Tibial nerve (tissue), 4 donors: ENCODE measurements at regions not wholly inside any gene's neighbourhood (a gene's known extent, or its start where the extent isn't known, plus 50 kb on each side); places are given as distances from the start of the nearest gene placed in this dataset.
"Not testable (repeated sequence)": the region's sequence is repeated elsewhere in the genome, so short reads cannot be mapped to it uniquely, and the experiment has no call there.

Experiments
- DNase-seq, 2 donors: peaks; one replicate each; pipeline ENCODE4 v3.0.0-alpha.2; 2019; ENCODE audit warnings: low spot score in 2 of 2
- H3K27ac ChIP-seq, 4 donors: fragments of 200-600 bp; sonication (generic) in 3 of 4; one replicate each; pipeline ENCODE4 v1.5.1; 2017 to 2019; ENCODE audit warnings: mild to moderate bottlenecking in 1 of 4
- H3K27me3 ChIP-seq, 2 donors: fragments of 200-600 bp; sonication (generic) in 1 of 2; one replicate each; pipeline versions ENCODE4 v1.5.1 to v1.6.0; 2017 to 2019
- H3K36me3 ChIP-seq, 3 donors: fragments of 200-600 bp; sonication (generic); one replicate each; pipeline ENCODE4 v1.5.1; 2018 to 2019
- H3K4me1 ChIP-seq, 4 donors: fragments of 200-600 bp; sonication (generic) in 3 of 4; one replicate each; pipeline ENCODE4 v1.5.1; 2017 to 2019
- H3K4me3 ChIP-seq, 4 donors: fragments of 200-600 bp; sonication (generic) in 3 of 4; one replicate each; pipeline ENCODE4 v1.5.1; 2017 to 2019; ENCODE audit warnings: mild to moderate bottlenecking in 1 of 4, moderate library complexity in 1 of 4
- H3K9me3 ChIP-seq, 4 donors: fragments of 200-600 bp; sonication (generic) in 3 of 4; one replicate each; pipeline ENCODE4 v1.5.1; 2017 to 2019
- CTCF ChIP-seq, 5 experiments: fragments of 200-600 bp in 3 of 5; fragments of 450-650 bp in 2 of 5; sonication (generic) in 3 of 5; IDR thresholded peaks; one replicate each; pipeline ENCODE4 v1.5.1; 2016 to 2019; ENCODE audit warnings: antibody characterized with exemption in 5 of 5, mild to moderate bottlenecking in 3 of 5, moderate library complexity in 2 of 5
- EP300 ChIP-seq, 2 donors: sonication (generic); formaldehyde crosslinking; IDR thresholded peaks; one replicate each; pipeline ENCODE4 v1.6.1; 2017; ENCODE audit warnings: antibody characterized with exemption in 2 of 2, mild to moderate bottlenecking in 1 of 2
- POLR2A ChIP-seq, 2 donors: fragments of 450-650 bp; IDR thresholded peaks; one replicate each; pipeline ENCODE4 v1.6.1; 2017; ENCODE audit warnings: antibody characterized with exemption in 2 of 2, mild to moderate bottlenecking in 2 of 2, moderate library complexity in 2 of 2
- WGBS, 2 donors: methylation state at CpG; one replicate each; pipeline ENCODE4 v1.1.5; 2018; 5-methylcytosine and 5-hydroxymethylcytosine counted together

GRCh38 chr5:104081232-104081631 lies 518.6 kb upstream of the NUDT12 start:
- Histone ChIP-seq H3K4me3 (no peak overlapping the region), H3K9me3 (no peaks in the 10 kb centered on the region), H3K27me3 (no peaks in the 10 kb centered on the region), H3K36me3 (no peaks in the 10 kb centered on the region), H3K4me1 (no peaks in the 10 kb centered on the region), H3K27ac (no peak overlapping the region)
- no peak for DNase-seq
- no peak for TF ChIP-seq POLR2A (IDR thresholded peaks at IDR 0.05)
- no peak for TF ChIP-seq CTCF (IDR thresholded peaks at IDR 0.05)
- TF ChIP-seq EP300 (IDR thresholded peaks at IDR 0.05), result no peak

GRCh38 chr5:104080646-104081175 lies 518.1 kb upstream of the NUDT12 start:
- H3K9me3 ChIP-seq, result no peaks in the 10 kb centered on the region
- no peaks in the 10 kb centered on the region for H3K4me1 ChIP-seq
- TF ChIP-seq EP300 (IDR thresholded peaks at IDR 0.05) (no peak), POLR2A (IDR thresholded peaks at IDR 0.05) (no peak), CTCF (IDR thresholded peaks at IDR 0.05) (no peak)
- 75 to 76% methylated on average over 2 of the region's 2 CpGs for WGBS, 2 donors
- no peaks in the 10 kb centered on the region for H3K27me3 ChIP-seq
- no peak overlapping the region for H3K27ac ChIP-seq
- DNase-seq, result no peak
- H3K36me3 ChIP-seq, result no peaks in the 10 kb centered on the region
- H3K4me3 ChIP-seq, result no peak overlapping the region

GRCh38 chr5:104079861-104080645 lies 517.5 kb upstream of the NUDT12 start:
- 95% methylated on average over 29 of the region's 29 CpGs for WGBS, 2 donors
- not testable (repeated sequence) for DNase-seq, H3K27ac ChIP-seq, H3K4me1 ChIP-seq, H3K4me3 ChIP-seq, H3K9me3 ChIP-seq, H3K36me3 ChIP-seq, H3K27me3 ChIP-seq

GRCh38 chr5:104071887-104072286 lies 509.3 kb upstream of the NUDT12 start:
- H3K4me1 ChIP-seq, result no peaks in the 10 kb centered on the region
- H3K27me3 ChIP-seq, result no peaks in the 10 kb centered on the region
- 84 to 90% methylated on average over 2 of the region's 2 CpGs for WGBS, 2 donors
- TF ChIP-seq CTCF (IDR thresholded peaks at IDR 0.05) (no peak), POLR2A (IDR thresholded peaks at IDR 0.05) (no peak), EP300 (IDR thresholded peaks at IDR 0.05) (no peak)
- H3K4me3 ChIP-seq, result no peak overlapping the region
- no peak for DNase-seq
- H3K36me3 ChIP-seq, result no peaks in the 10 kb centered on the region
- H3K27ac ChIP-seq, result no peak overlapping the region
- no peaks in the 10 kb centered on the region for H3K9me3 ChIP-seq

GRCh38 chr5:104062621-104063377 lies 500.2 kb upstream of the NUDT12 start:
- Histone ChIP-seq H3K27me3 (no peaks in the 10 kb centered on the region), H3K9me3 (no peaks in the 10 kb centered on the region), H3K4me3 (no peak overlapping the region), H3K27ac (no peak overlapping the region), H3K36me3 (no peaks in the 10 kb centered on the region), H3K4me1 (no peaks in the 10 kb centered on the region)
- 58 to 73% methylated on average over 9 of the region's 9 CpGs for WGBS, 2 donors
- no peak for DNase-seq
- TF ChIP-seq EP300 (IDR thresholded peaks at IDR 0.05) (no peak), CTCF (IDR thresholded peaks at IDR 0.05) (no peak), POLR2A (IDR thresholded peaks at IDR 0.05) (no peak)
